ENCODE measurements at regions not wholly inside any gene's neighbourhood (a gene's known extent, or its start where the extent isn't known, plus 50 kb on each side); places are given as distances from the start of the nearest gene placed in this dataset.

DNA sequence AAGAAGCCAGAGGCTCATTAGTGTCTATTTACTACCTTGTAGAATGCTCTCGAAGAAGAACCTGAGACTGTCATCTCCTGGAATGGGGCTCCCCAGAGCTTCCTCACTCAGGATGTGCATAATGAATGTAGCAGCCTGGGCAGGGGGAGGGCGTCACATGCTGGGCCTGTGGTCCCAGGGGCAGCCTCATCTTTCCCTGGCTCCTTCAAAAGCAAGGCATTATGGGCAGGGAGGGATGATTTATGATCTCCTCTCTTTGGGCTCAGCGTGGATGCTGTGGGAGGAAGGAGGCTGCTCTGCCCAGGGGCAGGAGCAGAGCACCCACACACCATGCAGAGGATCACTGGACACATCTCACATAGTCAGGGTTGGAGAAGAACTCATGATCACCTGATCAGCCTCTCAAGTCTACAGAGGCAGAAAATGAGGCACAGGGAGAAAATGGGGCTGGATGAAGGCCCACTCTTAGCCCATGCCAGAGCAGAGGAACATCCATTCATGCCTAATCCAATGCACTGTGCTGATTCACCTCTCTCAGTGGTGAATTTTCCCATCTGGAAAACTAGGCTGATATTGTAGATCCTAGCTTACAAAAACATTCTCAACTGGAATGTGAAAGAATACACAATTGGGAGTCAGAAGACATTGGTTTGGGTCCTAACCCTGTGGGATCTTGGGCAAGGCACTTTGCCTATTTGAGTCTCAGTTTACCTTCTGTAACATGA, 173.7 kb downstream of the CARTPT start:
- TF ChIP-seq, protein P1, sequence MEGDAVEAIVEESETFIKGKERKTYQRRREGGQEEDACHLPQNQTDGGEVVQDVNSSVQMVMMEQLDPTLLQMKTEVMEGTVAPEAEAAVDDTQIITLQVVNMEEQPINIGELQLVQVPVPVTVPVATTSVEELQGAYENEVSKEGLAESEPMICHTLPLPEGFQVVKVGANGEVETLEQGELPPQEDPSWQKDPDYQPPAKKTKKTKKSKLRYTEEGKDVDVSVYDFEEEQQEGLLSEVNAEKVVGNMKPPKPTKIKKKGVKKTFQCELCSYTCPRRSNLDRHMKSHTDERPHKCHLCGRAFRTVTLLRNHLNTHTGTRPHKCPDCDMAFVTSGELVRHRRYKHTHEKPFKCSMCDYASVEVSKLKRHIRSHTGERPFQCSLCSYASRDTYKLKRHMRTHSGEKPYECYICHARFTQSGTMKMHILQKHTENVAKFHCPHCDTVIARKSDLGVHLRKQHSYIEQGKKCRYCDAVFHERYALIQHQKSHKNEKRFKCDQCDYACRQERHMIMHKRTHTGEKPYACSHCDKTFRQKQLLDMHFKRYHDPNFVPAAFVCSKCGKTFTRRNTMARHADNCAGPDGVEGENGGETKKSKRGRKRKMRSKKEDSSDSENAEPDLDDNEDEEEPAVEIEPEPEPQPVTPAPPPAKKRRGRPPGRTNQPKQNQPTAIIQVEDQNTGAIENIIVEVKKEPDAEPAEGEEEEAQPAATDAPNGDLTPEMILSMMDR (IDR thresholded peaks at IDR 0.05) = no peak
- no peak for TF ChIP-seq POLR2A (IDR thresholded peaks at IDR 0.05)

Measured in thyroid gland (tissue), 4 donors.